ENCODE measurements at regions not wholly inside any gene's neighbourhood (a gene's known extent, or its start where the extent isn't known, plus 50 kb on each side); places are given as distances from the start of the nearest gene placed in this dataset.

DNA sequence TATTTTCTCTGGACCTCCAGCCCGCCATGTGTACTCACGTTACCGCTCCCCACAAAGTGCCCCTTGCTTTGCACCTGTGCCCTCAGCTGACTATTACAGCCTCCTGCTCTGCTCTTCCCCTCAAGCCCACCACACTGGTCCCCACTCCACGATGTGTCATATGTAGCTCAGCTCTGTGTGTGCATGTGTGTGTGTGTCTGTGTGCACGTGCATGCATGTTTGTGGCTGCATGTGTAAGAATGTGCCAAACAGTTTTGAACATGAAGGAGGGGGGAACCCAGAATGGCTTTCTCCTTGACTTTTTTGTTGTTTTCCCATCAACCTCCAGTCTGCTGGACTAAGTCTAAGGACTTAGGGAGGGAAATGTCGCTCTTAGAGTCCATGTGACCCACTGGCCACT is 54.8 kb upstream of the BTRC start:
- DNase-seq = no peak

- DNase-seq = peak; percentile 34
These were observed 52.7 kb upstream of the BTRC start for GRCh38 chr10:101301111-101301731.

DNA sequence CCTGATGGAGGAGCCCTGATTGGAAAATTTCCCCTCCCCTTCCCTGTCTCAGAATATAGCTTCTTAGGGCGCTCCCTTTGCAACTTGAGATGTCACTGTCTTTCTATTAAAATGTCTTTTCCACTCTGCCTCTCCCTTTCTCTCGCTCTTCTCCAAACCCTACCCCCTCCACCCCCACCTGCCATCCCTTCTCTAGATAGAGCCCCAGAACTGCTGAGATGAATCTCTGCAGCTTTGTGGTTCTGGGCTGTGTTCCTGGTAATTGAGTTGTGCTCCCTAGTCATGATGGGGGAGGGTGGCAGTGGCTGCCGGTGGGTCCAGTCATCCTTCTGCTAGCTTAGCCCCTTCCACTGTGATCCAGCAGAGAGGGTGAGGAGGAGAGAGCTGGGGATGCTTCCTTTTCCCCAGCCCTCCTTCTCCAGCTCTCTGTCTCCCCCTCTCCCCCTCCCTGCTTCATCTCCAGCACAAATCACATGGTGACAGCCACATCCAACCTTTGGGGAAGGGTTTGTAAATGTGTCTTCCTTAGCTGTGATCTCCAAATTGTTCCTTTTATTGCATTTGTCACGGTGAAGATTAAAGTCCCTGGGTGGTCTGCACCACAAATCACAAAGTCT is 50.8 kb upstream of the BTRC start:
- no peak for DNase-seq

Data from NCI-H1105 treated with DMSO at 0.1 percent for 48 hours (cell line).